8988T (cell line): ENCODE measurements at regions not wholly inside any gene's neighbourhood (a gene's known extent, or its start where the extent isn't known, plus 50 kb on each side); places are given as distances from the start of the nearest gene placed in this dataset.
"Not testable (repeated sequence)": the region's sequence is repeated elsewhere in the genome, so short reads cannot be mapped to it uniquely, and the experiment has no call there.

Experiments used
- DNase-seq: peaks from one replicate; pipeline ENCODE4 v3.0.0; 2011

- DNase-seq: no peak
These were observed 124.6 kb downstream of the ZNF621 start for GRCh38 chr3:40649346-40649745.

- no peak for DNase-seq
These were observed 127.3 kb downstream of the ZNF621 start for GRCh38 chr3:40652072-40652471.

GRCh38 chr3:40653001-40653400, 128.2 kb downstream of the ZNF621 start:
- DNase-seq: no peak

GRCh38 chr3:40653878-40654277, 129.1 kb downstream of the ZNF621 start:
- no peak for DNase-seq

- DNase-seq: no peak
These were observed 130.8 kb downstream of the ZNF621 start for GRCh38 chr3:40655551-40655950.

GRCh38 chr3:40657623-40658022, 132.9 kb downstream of the ZNF621 start:
- no peak for DNase-seq

- no peak for DNase-seq
These were observed 133.5 kb downstream of the ZNF621 start for GRCh38 chr3:40658305-40658704.

- DNase-seq: no peak
These were observed 135.8 kb downstream of the ZNF621 start for GRCh38 chr3:40660554-40660953.

- DNase-seq: no peak
These were observed 136.5 kb downstream of the ZNF621 start for GRCh38 chr3:40661284-40661683.

- no peak for DNase-seq
These were observed 138.5 kb downstream of the ZNF621 start for GRCh38 chr3:40663280-40663679.

GRCh38 chr3:40669176-40669575, 144.4 kb downstream of the ZNF621 start:
- DNase-seq: no peak

- DNase-seq: no peak
These were observed 148.1 kb downstream of the ZNF621 start for GRCh38 chr3:40672861-40673260.

- no peak for DNase-seq
These were observed 152.6 kb downstream of the ZNF621 start for GRCh38 chr3:40677321-40677720.

GRCh38 chr3:40677749-40678148, 153.0 kb downstream of the ZNF621 start:
- DNase-seq: no peak

- DNase-seq: no peak
These were observed 154.5 kb downstream of the ZNF621 start for GRCh38 chr3:40679290-40679689.

- DNase-seq: no peak
These were observed 156.2 kb downstream of the ZNF621 start for GRCh38 chr3:40680685-40681657.

GRCh38 chr3:40681658-40682055, 156.9 kb downstream of the ZNF621 start:
- no peak for DNase-seq

- DNase-seq: no peak
These were observed 165.1 kb downstream of the ZNF621 start for GRCh38 chr3:40689837-40690236.

- no peak for DNase-seq
These were observed 166.1 kb downstream of the ZNF621 start for GRCh38 chr3:40690749-40691451.

- DNase-seq: no peak
These were observed 166.7 kb downstream of the ZNF621 start for GRCh38 chr3:40691452-40691861.

GRCh38 chr3:40695848-40696247, 171.1 kb downstream of the ZNF621 start:
- no peak for DNase-seq

GRCh38 chr3:40698611-40699010, 173.9 kb downstream of the ZNF621 start:
- not testable (repeated sequence) for DNase-seq

GRCh38 chr3:40701016-40701588, 176.3 kb downstream of the ZNF621 start:
- DNase-seq: no peak

- no peak for DNase-seq
These were observed 179.5 kb downstream of the ZNF621 start for GRCh38 chr3:40704224-40704623.
